ENCODE measurements at regions not wholly inside any gene's neighbourhood (a gene's known extent, or its start where the extent isn't known, plus 50 kb on each side); places are given as distances from the start of the nearest gene placed in this dataset.

DNA sequence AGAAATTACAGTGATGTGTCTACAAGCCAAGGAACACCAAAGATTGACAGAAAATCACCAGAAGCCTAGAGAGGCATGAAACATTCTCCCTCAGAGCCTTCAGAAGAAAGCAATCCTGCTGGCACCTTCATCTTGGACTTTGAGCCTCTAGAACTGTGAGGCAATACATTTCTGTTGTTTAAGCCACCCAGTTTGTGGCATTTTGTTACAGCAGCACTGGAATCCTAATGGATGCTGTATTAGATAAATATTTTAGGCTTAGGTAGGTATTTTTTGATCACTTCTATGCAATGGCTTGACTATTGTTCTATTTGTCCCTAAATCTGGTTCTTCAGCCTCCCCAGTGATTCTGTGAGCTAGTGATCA is 453.1 kb downstream of the LTN1 start:
- TF ChIP-seq POLR2A (IDR thresholded peaks at IDR 0.05; ENCODE audit: low read length) (no peak), GATA1 (IDR thresholded peaks at IDR 0.05; ENCODE audit: low read depth, low read length) (no peak)
